Liver (tissue), 8 donors: ENCODE measurements at regions not wholly inside any gene's neighbourhood (a gene's known extent, or its start where the extent isn't known, plus 50 kb on each side); places are given as distances from the start of the nearest gene placed in this dataset.
A peak's percentile ranks its signal among the peaks of the same experiment; 100 is the strongest.

Experiments
- DNase-seq: peaks from one replicate; pipeline ENCODE4 v3.0.0-alpha.2; 2017; ENCODE audit warnings: low spot score
- H3K27ac ChIP-seq, 2 donors: one replicate each; pipeline ENCODE4 v1.7.0; 2013; ENCODE audit warnings: inconsistent platforms in 2 of 2, low read length in 2 of 2, control low read depth in 1 of 2, low read depth in 1 of 2, mild to moderate bottlenecking in 1 of 2
- H3K27me3 ChIP-seq, 4 donors: one replicate each; pipeline versions ENCODE4 v1.6.1 to v1.7.0; 2013; ENCODE audit warnings: low read length in 3 of 4, inconsistent platforms in 1 of 4, mild to moderate bottlenecking in 1 of 4, moderate library complexity in 1 of 4; ENCODE audit not compliant: control insufficient read depth in 4 of 4, insufficient read depth in 4 of 4
- H3K36me3 ChIP-seq, 4 donors: one replicate each; pipeline versions ENCODE4 v1.6.1 to v1.7.0; 2013; ENCODE audit warnings: low read length in 3 of 4, mild to moderate bottlenecking in 3 of 4, low read depth in 1 of 4, moderate library complexity in 1 of 4; ENCODE audit not compliant: control insufficient read depth in 4 of 4, insufficient read depth in 3 of 4
- H3K4me1 ChIP-seq, 4 donors: one replicate each; pipeline versions ENCODE4 v1.6.1 to v1.7.0; 2013; ENCODE audit warnings: low read length in 3 of 4, mild to moderate bottlenecking in 3 of 4, moderate library complexity in 1 of 4; ENCODE audit not compliant: control insufficient read depth in 4 of 4, insufficient read depth in 4 of 4
- H3K4me3 ChIP-seq, 3 donors: one replicate each; pipeline versions ENCODE4 v1.6.1 to v1.7.0; 2013; ENCODE audit warnings: low read length in 3 of 3, control low read depth in 1 of 3, low read depth in 1 of 3, mild to moderate bottlenecking in 1 of 3
- H3K9ac ChIP-seq, 2 donors: one replicate each; pipeline ENCODE4 v1.7.0; 2013; ENCODE audit warnings: low read length in 2 of 2, mild to moderate bottlenecking in 2 of 2, moderate library complexity in 2 of 2, control low read depth in 1 of 2, low read depth in 1 of 2
- H3K9me3 ChIP-seq, 4 donors: one replicate each; pipeline versions ENCODE4 v1.6.1 to v1.7.0; 2013; ENCODE audit warnings: low read length in 3 of 4; ENCODE audit not compliant: control insufficient read depth in 4 of 4
- CTCF ChIP-seq: fragments of 150-350 bp; IDR thresholded peaks from 2 replicates; pipeline ENCODE4 v1.5.1; 2017; ENCODE audit warnings: improper control_type of control experiment, low read depth, low read length; ENCODE audit not compliant: missing input control
- EGR1 ChIP-seq, 2 donors: IDR thresholded peaks; 2 replicates each; pipeline ENCODE4 v1.6.1; 2016 to 2018; ENCODE audit warnings: antibody characterized with exemption in 2 of 2, low read depth in 2 of 2
- FOXA1 ChIP-seq: IDR thresholded peaks from 2 replicates; pipeline ENCODE4 v1.6.1; 2016; ENCODE audit warnings: antibody characterized with exemption
- FOXA2 ChIP-seq: IDR thresholded peaks from 2 replicates; pipeline ENCODE4 v1.6.1; 2016; ENCODE audit warnings: antibody characterized with exemption
- GABPA ChIP-seq, 2 donors: IDR thresholded peaks in 1 of 2; conservative IDR thresholded peaks in 1 of 2; 2 replicates each; pipeline ENCODE4 v1.6.1; 2016; ENCODE audit warnings: antibody characterized with exemption in 2 of 2, mild to moderate bottlenecking in 1 of 2, moderate library complexity in 1 of 2
- HNF4A ChIP-seq, 2 donors: conservative IDR thresholded peaks; 2 replicates each; pipeline ENCODE4 v1.6.1; 2016; ENCODE audit warnings: antibody characterized with exemption in 2 of 2, mild to moderate bottlenecking in 2 of 2
- HNF4G ChIP-seq: IDR thresholded peaks from 2 replicates; pipeline ENCODE4 v1.6.1; 2016; ENCODE audit warnings: antibody characterized with exemption
- JUND ChIP-seq, 2 donors: IDR thresholded peaks; 2 replicates each; pipeline ENCODE4 v1.6.1; 2016; ENCODE audit warnings: antibody characterized with exemption in 2 of 2
- NR2F2 ChIP-seq: IDR thresholded peaks from 2 replicates; pipeline ENCODE4 v1.6.1; 2016; ENCODE audit warnings: antibody characterized with exemption
- RAD21 ChIP-seq, 2 donors: IDR thresholded peaks; 2 replicates each; pipeline ENCODE4 v1.6.1; 2016; ENCODE audit warnings: antibody characterized with exemption in 2 of 2, mild to moderate bottlenecking in 2 of 2
- RXRA ChIP-seq, 2 donors: IDR thresholded peaks; 2 replicates each; pipeline ENCODE4 v1.6.1; 2017 to 2018; ENCODE audit warnings: antibody characterized with exemption in 2 of 2, mild to moderate bottlenecking in 1 of 2
- TAF1 ChIP-seq: conservative IDR thresholded peaks from 2 replicates; pipeline ENCODE4 v1.6.1; 2016; ENCODE audit warnings: antibody characterized with exemption, mild to moderate bottlenecking
- YY1 ChIP-seq: IDR thresholded peaks from 2 replicates; pipeline ENCODE4 v1.6.1; 2016; ENCODE audit warnings: antibody characterized with exemption, mild to moderate bottlenecking
- WGBS: extraction: QIAGEN DNeasy Blood & Tissue Kit; methylation state at CpG from one replicate; pipeline ENCODE4 v1.1.7; 2013; 5-methylcytosine and 5-hydroxymethylcytosine counted together
- TF ChIP-seq, protein P1 (sequence below): IDR thresholded peaks from 2 replicates; pipeline ENCODE4 v1.6.1; 2016; ENCODE audit warnings: antibody characterized with exemption
- TF ChIP-seq, protein P2 (sequence below): IDR thresholded peaks from 2 replicates; pipeline ENCODE4 v1.6.1; 2016; ENCODE audit warnings: antibody characterized with exemption
- donor health status: healthy.
- donor health status: healthy.
- donor health status: healthy.
- donor health status: healthy.
- donor health status: healthy.

GRCh38 chr4:154123897-154124296 is 335.0 kb upstream of the SFRP2 start:
- Histone ChIP-seq H3K9ac (no peak overlapping the region), H3K9me3 (no peaks in the 10 kb centered on the region), H3K36me3 (no peaks in the 10 kb centered on the region), H3K4me1 (no peaks in the 10 kb centered on the region), H3K4me3 (no peak overlapping the region), H3K27me3 (no peaks in the 10 kb centered on the region), H3K27ac (no peak overlapping the region)
- no peak for DNase-seq
- TF ChIP-seq JUND (IDR thresholded peaks at IDR 0.05): no peak
- TF ChIP-seq FOXA1: no peak
- no peak for TF ChIP-seq YY1
- no peak for TF ChIP-seq EGR1 (IDR thresholded peaks at IDR 0.05; ENCODE audit: low read depth in 2 of 2)
- TF ChIP-seq, protein P1, sequence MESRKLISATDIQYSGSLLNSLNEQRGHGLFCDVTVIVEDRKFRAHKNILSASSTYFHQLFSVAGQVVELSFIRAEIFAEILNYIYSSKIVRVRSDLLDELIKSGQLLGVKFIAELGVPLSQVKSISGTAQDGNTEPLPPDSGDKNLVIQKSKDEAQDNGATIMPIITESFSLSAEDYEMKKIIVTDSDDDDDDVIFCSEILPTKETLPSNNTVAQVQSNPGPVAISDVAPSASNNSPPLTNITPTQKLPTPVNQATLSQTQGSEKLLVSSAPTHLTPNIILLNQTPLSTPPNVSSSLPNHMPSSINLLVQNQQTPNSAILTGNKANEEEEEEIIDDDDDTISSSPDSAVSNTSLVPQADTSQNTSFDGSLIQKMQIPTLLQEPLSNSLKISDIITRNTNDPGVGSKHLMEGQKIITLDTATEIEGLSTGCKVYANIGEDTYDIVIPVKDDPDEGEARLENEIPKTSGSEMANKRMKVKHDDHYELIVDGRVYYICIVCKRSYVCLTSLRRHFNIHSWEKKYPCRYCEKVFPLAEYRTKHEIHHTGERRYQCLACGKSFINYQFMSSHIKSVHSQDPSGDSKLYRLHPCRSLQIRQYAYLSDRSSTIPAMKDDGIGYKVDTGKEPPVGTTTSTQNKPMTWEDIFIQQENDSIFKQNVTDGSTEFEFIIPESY: no peak
- no peak for TF ChIP-seq RXRA (IDR thresholded peaks at IDR 0.05)
- no peak for TF ChIP-seq CTCF
- no peak for TF ChIP-seq RAD21 (IDR thresholded peaks at IDR 0.05)
- 89% methylated on average over 3 of the region's 3 CpGs for WGBS

GRCh38 chr4:154120690-154121345 is 331.9 kb upstream of the SFRP2 start:
- Histone ChIP-seq H3K9me3 (no peaks in the 10 kb centered on the region), H3K27me3 (no peaks in the 10 kb centered on the region), H3K4me1 (no peaks in the 10 kb centered on the region), H3K4me3 (no peak overlapping the region), H3K36me3 (no peaks in the 10 kb centered on the region), H3K9ac (no peak overlapping the region), H3K27ac (no peak overlapping the region)
- TF ChIP-seq GABPA (IDR thresholded peaks at IDR 0.05 in 1 of 2, conservative IDR thresholded peaks at IDR 0.05 in 1 of 2) (no peak), CTCF (no peak), RAD21 (IDR thresholded peaks at IDR 0.05) (no peak), HNF4A (conservative IDR thresholded peaks at IDR 0.05) (no peak), FOXA2 (no peak), TAF1 (no peak), NR2F2 (no peak), HNF4G (no peak), JUND (IDR thresholded peaks at IDR 0.05) (no peak), YY1 (no peak)
- TF ChIP-seq, protein P1: no peak
- TF ChIP-seq, protein P2, sequence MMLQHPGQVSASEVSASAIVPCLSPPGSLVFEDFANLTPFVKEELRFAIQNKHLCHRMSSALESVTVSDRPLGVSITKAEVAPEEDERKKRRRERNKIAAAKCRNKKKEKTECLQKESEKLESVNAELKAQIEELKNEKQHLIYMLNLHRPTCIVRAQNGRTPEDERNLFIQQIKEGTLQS: no peak
- 68% methylated on average over 4 of the region's 4 CpGs for WGBS
- peak; percentile 35 for DNase-seq
